Renal pelvis (tissue), 1 donor: ENCODE measurements at regions not wholly inside any gene's neighbourhood (a gene's known extent, or its start where the extent isn't known, plus 50 kb on each side); places are given as distances from the start of the nearest gene placed in this dataset.

Experiments
- DNase-seq: peaks from one replicate; pipeline ENCODE4 v3.0.0-alpha.2; 2013

DNA sequence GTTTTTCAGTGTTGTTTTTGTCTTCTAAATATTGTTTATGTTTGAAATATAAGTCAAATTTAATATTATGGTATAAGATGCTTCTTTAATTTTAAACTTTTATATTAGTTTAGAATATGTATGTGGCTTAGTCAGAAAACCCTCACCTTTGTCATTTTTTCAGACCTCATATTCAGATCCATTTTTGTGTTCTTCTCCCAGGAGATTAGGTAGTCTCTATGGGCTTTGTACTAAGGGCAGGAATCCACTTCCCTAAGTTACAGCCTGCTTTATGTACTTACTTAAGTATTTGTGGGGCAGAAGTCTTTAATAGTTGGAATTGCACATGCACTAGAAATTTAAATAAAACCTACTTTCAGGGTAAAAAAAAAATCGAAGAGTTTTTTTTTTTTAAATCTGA, 63.5 kb upstream of the TENM3 start:
- no peak for DNase-seq

DNA sequence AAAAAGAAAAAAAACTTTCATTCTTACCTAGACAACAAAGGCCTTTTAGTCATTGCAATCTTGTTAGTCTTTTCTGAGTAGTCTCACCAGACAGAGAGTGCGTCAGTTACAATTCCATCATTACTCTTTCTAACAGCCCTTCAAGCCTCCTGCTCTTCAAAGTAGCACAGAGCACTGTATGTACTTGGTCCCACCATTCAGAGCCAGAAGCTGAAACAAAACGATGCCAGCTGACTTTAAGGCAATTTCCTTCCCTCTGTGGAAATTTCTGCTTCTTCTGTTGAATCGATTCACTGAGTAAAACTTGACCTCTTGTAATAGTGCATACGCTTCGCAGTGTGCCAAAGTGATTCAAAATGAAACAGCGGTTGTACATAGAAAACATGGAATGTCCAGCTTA, 57.7 kb upstream of the TENM3 start:
- DNase-seq = no peak

DNA sequence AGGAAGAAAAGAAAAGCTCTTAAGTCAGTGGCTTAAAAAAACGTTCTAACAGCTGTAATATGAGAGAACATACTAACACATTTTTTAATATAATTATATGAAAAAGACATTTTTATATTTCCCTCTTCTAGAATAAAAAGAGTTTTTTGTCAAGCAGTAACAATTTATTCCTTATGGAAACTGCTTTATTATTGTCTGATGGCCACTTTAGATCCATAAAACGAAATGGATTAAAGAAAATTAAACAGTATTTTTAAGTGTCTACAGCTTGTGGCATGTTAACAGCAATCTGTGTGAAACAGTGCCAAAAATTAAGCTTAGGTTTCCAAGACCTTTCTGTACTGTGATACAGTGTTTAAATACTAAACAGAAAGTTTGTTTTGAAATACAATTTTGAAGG, 55.5 kb upstream of the TENM3 start:
- no peak for DNase-seq

DNA sequence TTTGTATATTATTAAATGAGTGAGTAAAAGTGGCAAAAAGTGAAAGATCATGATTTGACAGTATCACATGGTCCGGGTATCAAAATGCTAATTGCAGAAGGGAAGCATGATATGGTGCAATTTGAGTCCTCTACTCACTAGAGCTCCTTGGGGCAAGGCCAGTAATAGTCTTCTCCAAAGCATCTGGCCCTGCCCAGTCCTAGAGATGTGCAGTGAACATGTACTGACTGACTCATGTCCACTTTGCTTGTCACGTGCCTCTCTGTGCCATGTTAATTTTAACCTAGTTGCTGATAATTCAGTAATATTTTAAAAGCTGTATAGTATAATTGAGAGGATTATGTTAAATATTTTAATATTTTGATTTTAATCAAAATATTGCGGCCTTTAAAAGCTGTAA, 54.6 kb upstream of the TENM3 start:
- DNase-seq = no peak

DNA sequence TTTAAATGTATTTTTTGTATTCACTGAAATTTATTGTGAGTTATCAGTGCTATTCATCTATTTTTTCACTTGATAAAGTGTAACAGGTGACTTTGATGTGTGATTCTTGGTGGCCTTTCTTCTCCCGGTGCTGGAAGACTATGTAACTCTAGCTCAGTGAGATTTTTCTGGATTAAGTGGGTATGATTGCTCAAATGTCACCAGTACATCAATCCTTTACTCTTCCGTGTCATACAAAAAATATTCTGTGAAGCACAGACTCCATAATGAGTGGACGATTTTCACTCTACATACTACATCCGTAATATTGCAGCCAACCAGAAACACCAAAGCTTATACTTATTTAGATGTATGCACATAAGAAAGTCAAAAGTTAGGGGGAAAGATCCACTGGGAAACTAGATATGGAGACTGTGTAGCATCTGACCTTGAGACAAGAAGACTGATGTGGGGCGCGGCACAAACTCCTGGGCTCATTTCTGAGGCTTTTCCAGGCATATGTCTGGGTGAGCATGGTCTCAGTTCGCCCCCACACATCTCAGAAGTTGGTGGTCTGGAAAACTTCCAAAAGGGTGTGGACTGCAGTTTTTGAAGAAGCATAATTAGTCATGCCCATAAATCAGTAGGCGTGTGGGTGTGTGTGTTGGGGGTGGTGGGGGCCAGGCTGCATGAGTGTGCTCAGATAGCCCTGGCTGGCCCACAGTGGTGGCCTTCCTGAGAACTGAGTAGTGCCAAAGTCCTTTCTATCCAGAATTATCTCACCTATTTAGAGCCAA, 53.9 kb upstream of the TENM3 start:
- peak; percentile 76 for DNase-seq

DNA sequence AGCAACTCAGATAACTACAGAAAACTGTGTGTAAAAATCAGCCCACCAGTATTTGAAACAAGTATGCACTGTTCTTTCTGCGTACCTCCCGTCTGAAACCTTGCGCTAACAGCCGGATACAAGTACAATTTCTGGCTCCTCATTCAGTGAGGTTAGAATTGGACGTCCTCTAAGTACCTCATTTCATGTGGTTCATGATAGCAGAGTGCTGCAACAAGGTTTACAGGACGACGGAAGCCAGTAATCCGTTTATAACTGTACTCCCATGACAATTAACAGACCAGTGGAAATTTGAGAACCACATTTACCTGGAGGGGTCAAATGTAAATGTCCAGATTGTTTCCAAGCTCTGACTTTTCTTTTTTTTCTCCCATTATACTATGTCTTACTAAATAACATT, 52.9 kb upstream of the TENM3 start:
- peak; percentile 34 for DNase-seq

DNA sequence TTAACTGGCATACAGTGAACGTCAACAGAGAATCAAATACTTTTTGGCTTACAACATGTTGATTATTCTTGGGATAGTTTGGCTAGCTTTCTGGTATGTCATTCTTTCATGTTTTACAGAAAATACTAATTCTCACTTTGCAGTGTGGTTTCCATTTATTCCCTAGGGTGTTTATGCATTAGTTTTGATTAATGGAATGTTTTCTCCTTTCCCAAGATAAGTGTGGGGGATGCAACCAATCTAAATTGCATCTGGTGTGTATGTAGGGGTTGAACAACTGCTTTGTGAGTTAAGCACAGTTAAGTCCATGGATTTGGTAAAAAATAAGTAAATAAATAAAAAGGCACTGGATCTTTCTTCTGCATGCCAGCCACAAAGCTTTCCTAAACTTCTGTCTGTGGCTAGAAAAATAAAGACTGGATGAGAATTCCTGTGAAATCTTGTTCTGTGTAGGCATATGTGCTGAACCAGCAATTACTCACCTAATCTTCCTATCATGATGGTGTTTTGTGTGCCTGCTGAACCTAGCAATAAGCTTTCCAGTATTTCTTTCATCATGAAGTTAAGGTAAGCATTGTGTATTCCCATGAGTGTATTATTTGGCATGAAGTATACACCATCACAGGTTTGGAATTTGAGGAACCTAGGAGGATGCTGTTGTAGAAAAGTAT, 50.6 kb upstream of the TENM3 start:
- no peak for DNase-seq

DNA sequence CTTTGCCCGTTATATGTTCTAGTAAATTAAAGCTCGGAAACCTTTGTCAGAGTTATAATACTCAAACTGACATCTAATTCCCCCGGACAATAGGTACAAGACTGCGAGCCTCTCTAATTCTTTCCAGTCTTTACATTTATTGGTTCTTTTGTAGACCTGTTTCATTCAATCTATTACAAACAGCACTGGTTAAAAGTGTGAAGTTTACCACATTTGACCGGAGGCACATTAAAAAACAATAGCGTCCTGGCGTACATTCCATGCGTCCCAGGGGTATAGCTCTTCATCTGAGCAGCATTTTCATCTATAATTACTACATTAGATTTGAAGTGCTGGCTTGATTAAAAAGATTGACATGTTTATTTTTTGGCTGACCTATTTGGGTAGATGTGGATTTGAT, 49.9 kb upstream of the TENM3 start:
- DNase-seq = no peak
